GM19035 (cell line): ENCODE measurements at regions not wholly inside any gene's neighbourhood (a gene's known extent, or its start where the extent isn't known, plus 50 kb on each side); places are given as distances from the start of the nearest gene placed in this dataset.

Experiments
- ATAC-seq: cut with Tn5 transposase; IDR thresholded peaks from one replicate; pipeline ENCODE4 v1.9.1; 2021; ENCODE audit not compliant: unreplicated experiment

- ATAC-seq: no peak
These were observed 434.7 kb downstream of the GRB14 start for GRCh38 chr2:164186591-164186990.

GRCh38 chr2:164182116-164182627, 439.1 kb downstream of the GRB14 start:
- no peak for ATAC-seq

GRCh38 chr2:164178835-164179465, 442.3 kb downstream of the GRB14 start:
- ATAC-seq: no peak

GRCh38 chr2:164164602-164165001, 428.8 kb upstream of the FIGN start:
- ATAC-seq: no peak

- ATAC-seq: no peak
These were observed 419.8 kb upstream of the FIGN start for GRCh38 chr2:164155558-164155957.

- no peak for ATAC-seq
These were observed 415.7 kb upstream of the FIGN start for GRCh38 chr2:164151522-164151921.

GRCh38 chr2:164150604-164151003, 414.8 kb upstream of the FIGN start:
- no peak for ATAC-seq

- ATAC-seq: no peak
These were observed 410.6 kb upstream of the FIGN start for GRCh38 chr2:164146441-164146840.

- no peak for ATAC-seq
These were observed 409.5 kb upstream of the FIGN start for GRCh38 chr2:164145093-164145987.

GRCh38 chr2:164143183-164143930, 407.5 kb upstream of the FIGN start:
- no peak for ATAC-seq

GRCh38 chr2:164142755-164143154, 406.9 kb upstream of the FIGN start:
- no peak for ATAC-seq

- no peak for ATAC-seq
These were observed 405.5 kb upstream of the FIGN start for GRCh38 chr2:164141271-164141670.

- ATAC-seq: no peak
These were observed 402.9 kb upstream of the FIGN start for GRCh38 chr2:164138750-164139149.

GRCh38 chr2:164134336-164134735, 398.5 kb upstream of the FIGN start:
- ATAC-seq: no peak

GRCh38 chr2:164127971-164128527, 392.2 kb upstream of the FIGN start:
- no peak for ATAC-seq

- ATAC-seq: no peak
These were observed 391.3 kb upstream of the FIGN start for GRCh38 chr2:164126960-164127660.

GRCh38 chr2:164115806-164116205, 380.0 kb upstream of the FIGN start:
- no peak for ATAC-seq

- ATAC-seq: no peak
These were observed 379.1 kb upstream of the FIGN start for GRCh38 chr2:164114937-164115336.

- ATAC-seq: no peak
These were observed 376.3 kb upstream of the FIGN start for GRCh38 chr2:164112105-164112504.

GRCh38 chr2:164110515-164110914, 374.7 kb upstream of the FIGN start:
- ATAC-seq: no peak

- no peak for ATAC-seq
These were observed 373.2 kb upstream of the FIGN start for GRCh38 chr2:164109006-164109405.
